ENCODE measurements at regions not wholly inside any gene's neighbourhood (a gene's known extent, or its start where the extent isn't known, plus 50 kb on each side); places are given as distances from the start of the nearest gene placed in this dataset.
"Not testable (repeated sequence)": the region's sequence is repeated elsewhere in the genome, so short reads cannot be mapped to it uniquely, and the experiment has no call there.

GRCh38 chrX:155819966-155820491, 61.1 kb upstream of the VAMP7 start:
- CTCF ChIA-PET = no interaction called here
- no peak overlapping the region for H3K4me3 ChIP-seq (ENCODE audit: low read depth, low read length)
- no peaks in the 10 kb centered on the region for H3K27me3 ChIP-seq (ENCODE audit: control insufficient read depth, insufficient read depth, low read length)
- TF ChIP-seq CTCF (IDR thresholded peaks at IDR 0.05; ENCODE audit: insufficient read depth, low read depth, low read length) = peak; percentile 64
- no peaks in the 10 kb centered on the region for H3K36me3 ChIP-seq (ENCODE audit: control insufficient read depth, insufficient read depth, low read length)
- peak; percentile 38 for DNase-seq (ENCODE audit: low read depth)
- POLR2A ChIA-PET = no interaction called here

- no peak for DNase-seq (ENCODE audit: low read depth)
- CTCF ChIA-PET = no interaction called here
- POLR2A ChIA-PET = no interaction called here
- H3K36me3 ChIP-seq (ENCODE audit: control insufficient read depth, insufficient read depth, low read length) = no peaks in the 10 kb centered on the region
- no peak overlapping the region for H3K4me3 ChIP-seq (ENCODE audit: low read depth, low read length)
- H3K27me3 ChIP-seq (ENCODE audit: control insufficient read depth, insufficient read depth, low read length) = no peaks in the 10 kb centered on the region
- TF ChIP-seq CTCF (IDR thresholded peaks at IDR 0.05; ENCODE audit: insufficient read depth, low read depth, low read length) = no peak
Measured at GRCh38 chrX:155819525-155819924, 61.6 kb upstream of the VAMP7 start.

- CTCF ChIA-PET; H3K36me3 ChIP-seq (ENCODE audit: control insufficient read depth, insufficient read depth, low read length); H3K4me3 ChIP-seq (ENCODE audit: low read depth, low read length); DNase-seq (ENCODE audit: low read depth); POLR2A ChIA-PET; H3K27me3 ChIP-seq (ENCODE audit: control insufficient read depth, insufficient read depth, low read length): not testable (repeated sequence)
Measured at GRCh38 chrX:155814391-155814790, 66.8 kb upstream of the VAMP7 start.

GRCh38 chrX:155779831-155780230, 101.3 kb upstream of the VAMP7 start:
- POLR2A ChIA-PET = no interaction called here
- no peak for DNase-seq (ENCODE audit: low read depth)
- Histone ChIP-seq H3K27me3 (ENCODE audit: control insufficient read depth, insufficient read depth, low read length) (no peaks in the 10 kb centered on the region), H3K4me3 (ENCODE audit: low read depth, low read length) (no peak overlapping the region), H3K36me3 (ENCODE audit: control insufficient read depth, insufficient read depth, low read length) (no peaks in the 10 kb centered on the region)
- CTCF ChIA-PET = no interaction called here
- no peak for TF ChIP-seq CTCF (IDR thresholded peaks at IDR 0.05; ENCODE audit: insufficient read depth, low read depth, low read length)

- no peaks in the 10 kb centered on the region for H3K36me3 ChIP-seq (ENCODE audit: control insufficient read depth, insufficient read depth, low read length)
- ChIA-PET POLR2A (no interaction called here), CTCF (no interaction called here)
- no peak overlapping the region for H3K4me3 ChIP-seq (ENCODE audit: low read depth, low read length)
- H3K27me3 ChIP-seq (ENCODE audit: control insufficient read depth, insufficient read depth, low read length) = no peaks in the 10 kb centered on the region
- no peak for TF ChIP-seq CTCF (IDR thresholded peaks at IDR 0.05; ENCODE audit: insufficient read depth, low read depth, low read length)
- DNase-seq (ENCODE audit: low read depth) = no peak
Measured at GRCh38 chrX:155778844-155779553, 102.1 kb upstream of the VAMP7 start.

- H3K27me3 ChIP-seq (ENCODE audit: control insufficient read depth, insufficient read depth, low read length) = no peaks in the 10 kb centered on the region
- TF ChIP-seq CTCF (IDR thresholded peaks at IDR 0.05; ENCODE audit: insufficient read depth, low read depth, low read length) = no peak
- no peak overlapping the region for H3K4me3 ChIP-seq (ENCODE audit: low read depth, low read length)
- CTCF ChIA-PET = no interaction called here
- DNase-seq (ENCODE audit: low read depth) = no peak
- POLR2A ChIA-PET = no interaction called here
- no peaks in the 10 kb centered on the region for H3K36me3 ChIP-seq (ENCODE audit: control insufficient read depth, insufficient read depth, low read length)
Measured at GRCh38 chrX:155774387-155774786, 106.8 kb upstream of the VAMP7 start.

Data from BJ (cell line).